ENCODE measurements at regions not wholly inside any gene's neighbourhood (a gene's known extent, or its start where the extent isn't known, plus 50 kb on each side); places are given as distances from the start of the nearest gene placed in this dataset.

- DNase-seq = no peak
Measured at GRCh38 chr21:39124681-39125251, 58.5 kb downstream of the PSMG1 start.

- DNase-seq = no peak
Measured at GRCh38 chr21:39123375-39123774, 59.9 kb downstream of the PSMG1 start.

- DNase-seq = peak; percentile 20
Measured at GRCh38 chr21:39121600-39122355, 61.5 kb downstream of the PSMG1 start.

GRCh38 chr21:39120876-39121599 is 62.2 kb downstream of the PSMG1 start:
- DNase-seq = no peak

- no peak for DNase-seq
Measured at GRCh38 chr21:39119891-39120290, 63.4 kb downstream of the PSMG1 start.

GRCh38 chr21:39118604-39119215 is 64.5 kb downstream of the PSMG1 start:
- DNase-seq = no peak

- no peak for DNase-seq
Measured at GRCh38 chr21:39118061-39118460, 65.2 kb downstream of the PSMG1 start.

GRCh38 chr21:39117440-39117970 is 65.7 kb downstream of the PSMG1 start:
- DNase-seq = no peak

GRCh38 chr21:39116761-39117439 is 66.4 kb downstream of the PSMG1 start:
- no peak for DNase-seq

- DNase-seq = no peak
Measured at GRCh38 chr21:39115576-39116235, 67.5 kb downstream of the PSMG1 start.

- no peak for DNase-seq
Measured at GRCh38 chr21:39114871-39115575, 68.2 kb downstream of the PSMG1 start.

GRCh38 chr21:39111931-39112550 is 71.2 kb downstream of the PSMG1 start:
- no peak for DNase-seq

GRCh38 chr21:39110431-39110830 is 72.8 kb downstream of the PSMG1 start:
- no peak for DNase-seq

- no peak for DNase-seq
Measured at GRCh38 chr21:39109596-39110210, 73.5 kb downstream of the PSMG1 start.

- DNase-seq = no peak
Measured at GRCh38 chr21:39109163-39109530, 74.1 kb downstream of the PSMG1 start.

- DNase-seq = no peak
Measured at GRCh38 chr21:39108291-39109162, 74.7 kb downstream of the PSMG1 start.

GRCh38 chr21:39107739-39108138 is 75.5 kb downstream of the PSMG1 start:
- no peak for DNase-seq

- DNase-seq = no peak
Measured at GRCh38 chr21:39106881-39107462, 76.3 kb downstream of the PSMG1 start.

GRCh38 chr21:39105836-39106235 is 77.4 kb downstream of the PSMG1 start:
- DNase-seq = no peak
